Neural progenitor cell (in vitro differentiated cells): ENCODE measurements at regions not wholly inside any gene's neighbourhood (a gene's known extent, or its start where the extent isn't known, plus 50 kb on each side); places are given as distances from the start of the nearest gene placed in this dataset.

ENCODE experiments used
- DNase-seq: peaks from one replicate; pipeline ENCODE4 v3.0.0-alpha.2; 2016; ENCODE audit warnings: low spot score
- H2AFZ ChIP-seq: fragments of 200-600 bp; sonication (generic); replicated peaks from 2 replicates; pipeline ENCODE4 v1.6.1; 2016; ENCODE audit warnings: antibody characterized with exemption
- H3F3A ChIP-seq: fragments of 200-600 bp; sonication (generic); 2 replicates; pipeline ENCODE4 v1.6.1; 2016; ENCODE audit warnings: antibody characterized with exemption, low read depth
- H3K27ac ChIP-seq: fragments of 200-600 bp; sonication (generic); 2 replicates; pipeline ENCODE4 v1.5.1; 2016; ENCODE audit warnings: mild to moderate bottlenecking
- H3K27me3 ChIP-seq: fragments of 200-600 bp; sonication (generic); 2 replicates; pipeline ENCODE4 v1.6.1; 2016; ENCODE audit warnings: mild to moderate bottlenecking, moderate library complexity
- H3K36me3 ChIP-seq: fragments of 200-600 bp; sonication (generic); 2 replicates; pipeline ENCODE4 v1.5.1; 2016
- H3K4me1 ChIP-seq: fragments of 200-600 bp; sonication (generic); 2 replicates; pipeline ENCODE4 v1.6.1; 2016; ENCODE audit warnings: mixed run types
- H3K4me2 ChIP-seq: fragments of 200-600 bp; sonication (generic); 2 replicates; pipeline ENCODE4 v1.6.1; 2016
- H3K4me3 ChIP-seq: fragments of 200-600 bp; sonication (generic); 2 replicates; pipeline ENCODE4 v1.5.1; 2016
- H3K79me2 ChIP-seq: fragments of 200-600 bp; sonication (generic); 2 replicates; pipeline ENCODE4 v1.6.1; 2016; ENCODE audit warnings: low read depth
- H3K9ac ChIP-seq: fragments of 200-600 bp; sonication (generic); 2 replicates; pipeline ENCODE4 v1.6.1; 2016
- H3K9me3 ChIP-seq: fragments of 200-600 bp; sonication (generic); 2 replicates; pipeline ENCODE4 v1.5.1; 2016; ENCODE audit warnings: low read depth
- H4K20me1 ChIP-seq: fragments of 200-600 bp; sonication (generic); 2 replicates; pipeline ENCODE4 v1.6.1; 2016; ENCODE audit warnings: low read depth
- H3K27ac Mint-ChIP-seq: 3 replicates; pipeline ENCODE4 v1.8.0; 2021; ENCODE audit warnings: mixed read lengths
- H3K27me3 Mint-ChIP-seq: 2 replicates; pipeline ENCODE4 v1.8.0; 2022; ENCODE audit warnings: low read depth, mild to moderate bottlenecking, inconsistent platforms, moderate library complexity, mixed read lengths; ENCODE audit not compliant: insufficient read depth
- H3K36me3 Mint-ChIP-seq: 3 replicates; pipeline ENCODE4 v1.8.0; 2021; ENCODE audit warnings: mixed read lengths
- H3K4me1 Mint-ChIP-seq: 3 replicates; pipeline ENCODE4 v1.8.0; 2021; ENCODE audit warnings: mixed read lengths
- H3K4me3 Mint-ChIP-seq: 3 replicates; pipeline ENCODE4 v1.8.0; 2021; ENCODE audit warnings: mild to moderate bottlenecking, moderate library complexity, mixed read lengths
- H3K9me3 Mint-ChIP-seq: 3 replicates; pipeline ENCODE4 v1.8.0; 2020; ENCODE audit warnings: mixed read lengths
- EZH2 ChIP-seq: fragments of 200-600 bp; sonication (generic); IDR thresholded peaks from 2 replicates; pipeline ENCODE4 v1.6.1; 2017; ENCODE audit warnings: antibody characterized with exemption, mild to moderate bottlenecking, moderate library complexity
- EZH2phosphoT487 ChIP-seq: fragments of 200-600 bp; sonication (generic); IDR thresholded peaks from 2 replicates; pipeline ENCODE4 v1.6.1; 2017; ENCODE audit warnings: antibody characterized with exemption
- TF ChIP-seq, protein P1 (sequence below): fragments of 200-600 bp; sonication (generic); IDR thresholded peaks from 2 replicates; pipeline ENCODE4 v1.5.1; 2017; ENCODE audit warnings: antibody characterized with exemption, mild to moderate bottlenecking

DNA sequence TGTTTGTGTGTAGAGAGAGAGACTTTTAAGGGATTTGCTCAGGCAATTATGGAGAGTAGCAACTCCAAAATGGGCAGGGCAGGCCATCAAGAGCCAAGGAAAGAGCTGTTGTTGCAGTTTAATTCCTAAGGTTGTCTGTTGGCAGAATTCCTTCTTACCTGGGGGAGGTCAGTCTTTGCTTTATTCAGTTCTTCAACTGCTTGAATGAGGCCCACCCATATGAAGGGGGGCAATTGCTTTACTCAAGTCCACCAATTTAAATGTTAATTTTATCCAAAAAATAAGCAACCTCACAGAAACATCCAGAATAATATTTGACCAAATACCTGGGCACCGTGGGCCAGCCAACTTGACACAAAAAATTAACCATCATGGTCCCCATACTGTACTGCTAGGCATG, 137.7 kb upstream of the KLHL25 start:
- Histone ChIP-seq H3K4me3 (no peak overlapping the region), H3K4me2 (no peak overlapping the region), H3K79me2 (no peaks in the 10 kb centered on the region), H3K27ac (no peak overlapping the region), H3K9ac (no peak overlapping the region), H3K27me3 (no peaks in the 10 kb centered on the region), H4K20me1 (no peaks in the 10 kb centered on the region), H3K36me3 (no peaks in the 10 kb centered on the region), H3F3A (no peaks in the 10 kb centered on the region), H2AFZ (no peak overlapping the region), H3K9me3 (no peaks in the 10 kb centered on the region), H3K4me1 (peaks cover 5% of the 10 kb centered on the region)
- H3K4me1 Mint-ChIP-seq, result peaks cover 13% of the 10 kb centered on the region
- H3K36me3 Mint-ChIP-seq, result no peaks in the 10 kb centered on the region
- H3K27me3 Mint-ChIP-seq, result peaks cover 3% of the 10 kb centered on the region
- no peak for DNase-seq
- H3K9me3 Mint-ChIP-seq, result no peaks in the 10 kb centered on the region
- TF ChIP-seq EZH2phosphoT487, result no peak
- TF ChIP-seq, protein P1, sequence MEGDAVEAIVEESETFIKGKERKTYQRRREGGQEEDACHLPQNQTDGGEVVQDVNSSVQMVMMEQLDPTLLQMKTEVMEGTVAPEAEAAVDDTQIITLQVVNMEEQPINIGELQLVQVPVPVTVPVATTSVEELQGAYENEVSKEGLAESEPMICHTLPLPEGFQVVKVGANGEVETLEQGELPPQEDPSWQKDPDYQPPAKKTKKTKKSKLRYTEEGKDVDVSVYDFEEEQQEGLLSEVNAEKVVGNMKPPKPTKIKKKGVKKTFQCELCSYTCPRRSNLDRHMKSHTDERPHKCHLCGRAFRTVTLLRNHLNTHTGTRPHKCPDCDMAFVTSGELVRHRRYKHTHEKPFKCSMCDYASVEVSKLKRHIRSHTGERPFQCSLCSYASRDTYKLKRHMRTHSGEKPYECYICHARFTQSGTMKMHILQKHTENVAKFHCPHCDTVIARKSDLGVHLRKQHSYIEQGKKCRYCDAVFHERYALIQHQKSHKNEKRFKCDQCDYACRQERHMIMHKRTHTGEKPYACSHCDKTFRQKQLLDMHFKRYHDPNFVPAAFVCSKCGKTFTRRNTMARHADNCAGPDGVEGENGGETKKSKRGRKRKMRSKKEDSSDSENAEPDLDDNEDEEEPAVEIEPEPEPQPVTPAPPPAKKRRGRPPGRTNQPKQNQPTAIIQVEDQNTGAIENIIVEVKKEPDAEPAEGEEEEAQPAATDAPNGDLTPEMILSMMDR, result no peak
- no peak for TF ChIP-seq EZH2
- H3K4me3 Mint-ChIP-seq, result no peak overlapping the region
- H3K27ac Mint-ChIP-seq, result no peak overlapping the region

DNA sequence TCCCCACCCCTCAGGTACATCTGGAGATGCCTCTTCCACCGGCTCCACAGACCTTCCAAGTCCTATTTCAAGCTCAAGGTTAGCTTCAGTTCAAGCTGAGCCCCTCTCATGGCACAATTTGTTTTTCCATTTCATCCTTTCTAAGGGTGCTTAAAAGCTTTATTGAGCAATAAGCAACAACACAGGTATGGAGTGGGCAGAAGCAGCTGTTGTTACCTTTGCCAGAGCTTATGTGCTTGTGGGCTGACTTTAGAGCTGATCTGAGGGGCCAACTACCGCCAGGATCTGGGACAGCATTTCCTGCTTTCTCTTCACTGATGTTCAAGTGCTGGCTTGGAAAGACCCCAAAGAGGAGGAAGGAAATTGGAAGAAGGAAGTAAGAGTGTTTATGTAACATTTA, 140.0 kb upstream of the KLHL25 start:
- no peak overlapping the region for H3K9ac ChIP-seq
- H3K4me3 Mint-ChIP-seq, result no peak overlapping the region
- H2AFZ ChIP-seq, result no peak overlapping the region
- H3K9me3 ChIP-seq, result no peaks in the 10 kb centered on the region
- TF ChIP-seq EZH2phosphoT487, result no peak
- no peak for TF ChIP-seq EZH2
- TF ChIP-seq, protein P1, result no peak
- H3K4me2 ChIP-seq, result no peak overlapping the region
- peaks cover 3% of the 10 kb centered on the region for H3K27me3 Mint-ChIP-seq
- peaks cover 5% of the 10 kb centered on the region for H3K4me1 ChIP-seq
- no peak overlapping the region for H3K27ac ChIP-seq
- no peaks in the 10 kb centered on the region for H3F3A ChIP-seq
- no peaks in the 10 kb centered on the region for H4K20me1 ChIP-seq
- H3K36me3 ChIP-seq, result no peaks in the 10 kb centered on the region
- no peaks in the 10 kb centered on the region for H3K9me3 Mint-ChIP-seq
- peaks cover 13% of the 10 kb centered on the region for H3K4me1 Mint-ChIP-seq
- no peak overlapping the region for H3K4me3 ChIP-seq
- no peak for DNase-seq
- no peaks in the 10 kb centered on the region for H3K79me2 ChIP-seq
- no peaks in the 10 kb centered on the region for H3K36me3 Mint-ChIP-seq
- no peak overlapping the region for H3K27ac Mint-ChIP-seq
- no peaks in the 10 kb centered on the region for H3K27me3 ChIP-seq

- no peaks in the 10 kb centered on the region for H3F3A ChIP-seq
- H3K27me3 ChIP-seq, result no peaks in the 10 kb centered on the region
- DNase-seq, result no peak
- no peaks in the 10 kb centered on the region for H3K9me3 ChIP-seq
- no peaks in the 10 kb centered on the region for H4K20me1 ChIP-seq
- Mint-ChIP-seq H3K4me3 (no peak overlapping the region), H3K36me3 (no peaks in the 10 kb centered on the region), H3K9me3 (no peaks in the 10 kb centered on the region), H3K4me1 (peaks cover 13% of the 10 kb centered on the region), H3K27ac (no peak overlapping the region), H3K27me3 (peaks cover 3% of the 10 kb centered on the region)
- H3K79me2 ChIP-seq, result no peaks in the 10 kb centered on the region
- H2AFZ ChIP-seq, result no peak overlapping the region
- H3K36me3 ChIP-seq, result no peaks in the 10 kb centered on the region
- no peak overlapping the region for H3K27ac ChIP-seq
- peaks cover 5% of the 10 kb centered on the region for H3K4me1 ChIP-seq
- H3K9ac ChIP-seq, result no peak overlapping the region
- H3K4me3 ChIP-seq, result no peak overlapping the region
- TF ChIP-seq, protein P1, result no peak
- TF ChIP-seq EZH2 (no peak), EZH2phosphoT487 (no peak)
- no peak overlapping the region for H3K4me2 ChIP-seq
Measured at GRCh38 chr15:85935182-85935581, 140.5 kb upstream of the KLHL25 start.
